PC-3 (cell line): ENCODE measurements at regions not wholly inside any gene's neighbourhood (a gene's known extent, or its start where the extent isn't known, plus 50 kb on each side); places are given as distances from the start of the nearest gene placed in this dataset.

Experiments
- EZH2 ChIP-seq: fragments of 300-600 bp; sonication (generic); IDR thresholded peaks from one replicate; pipeline ENCODE4 v1.6.1; 2017; ENCODE audit warnings: antibody characterized with exemption, mild to moderate bottlenecking, low read length; ENCODE audit not compliant: unreplicated experiment
- EZH2phosphoT487 ChIP-seq: fragments of 300-600 bp; sonication (generic); IDR thresholded peaks from 2 replicates; pipeline ENCODE4 v1.6.1; 2018; ENCODE audit warnings: mild to moderate bottlenecking, antibody characterized with exemption, low read length, borderline replicate concordance
- TF ChIP-seq, protein P1 (sequence below): fragments of 300-600 bp; sonication (generic); conservative IDR thresholded peaks from 2 replicates; pipeline ENCODE4 v1.5.1; 2017; ENCODE audit warnings: antibody characterized with exemption, low read depth, mild to moderate bottlenecking, low read length

DNA sequence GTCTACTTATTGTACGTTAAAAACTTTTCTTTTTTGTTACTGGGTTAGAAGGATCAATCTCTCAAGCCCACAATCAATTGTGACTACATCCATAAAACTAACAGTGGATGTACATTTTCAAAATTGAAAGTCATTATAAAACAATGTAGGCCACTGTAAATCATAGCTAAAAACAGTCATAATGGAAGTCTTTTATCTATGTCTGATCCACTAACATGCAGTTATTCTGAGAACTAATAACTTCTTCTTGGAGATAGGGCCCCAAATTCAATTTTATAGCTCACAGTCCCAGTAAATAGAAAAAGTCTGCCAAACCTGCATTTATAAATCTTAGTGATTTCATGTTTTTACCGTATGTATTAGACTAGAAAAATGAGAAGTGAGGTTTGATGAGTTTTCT, 187.3 kb upstream of the MMS22L start:
- TF ChIP-seq EZH2, result no peak
- TF ChIP-seq, protein P1, sequence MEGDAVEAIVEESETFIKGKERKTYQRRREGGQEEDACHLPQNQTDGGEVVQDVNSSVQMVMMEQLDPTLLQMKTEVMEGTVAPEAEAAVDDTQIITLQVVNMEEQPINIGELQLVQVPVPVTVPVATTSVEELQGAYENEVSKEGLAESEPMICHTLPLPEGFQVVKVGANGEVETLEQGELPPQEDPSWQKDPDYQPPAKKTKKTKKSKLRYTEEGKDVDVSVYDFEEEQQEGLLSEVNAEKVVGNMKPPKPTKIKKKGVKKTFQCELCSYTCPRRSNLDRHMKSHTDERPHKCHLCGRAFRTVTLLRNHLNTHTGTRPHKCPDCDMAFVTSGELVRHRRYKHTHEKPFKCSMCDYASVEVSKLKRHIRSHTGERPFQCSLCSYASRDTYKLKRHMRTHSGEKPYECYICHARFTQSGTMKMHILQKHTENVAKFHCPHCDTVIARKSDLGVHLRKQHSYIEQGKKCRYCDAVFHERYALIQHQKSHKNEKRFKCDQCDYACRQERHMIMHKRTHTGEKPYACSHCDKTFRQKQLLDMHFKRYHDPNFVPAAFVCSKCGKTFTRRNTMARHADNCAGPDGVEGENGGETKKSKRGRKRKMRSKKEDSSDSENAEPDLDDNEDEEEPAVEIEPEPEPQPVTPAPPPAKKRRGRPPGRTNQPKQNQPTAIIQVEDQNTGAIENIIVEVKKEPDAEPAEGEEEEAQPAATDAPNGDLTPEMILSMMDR, result no peak
- no peak for TF ChIP-seq EZH2phosphoT487
